Parathyroid adenoma (tissue), 2 donors: ENCODE measurements at regions not wholly inside any gene's neighbourhood (a gene's known extent, or its start where the extent isn't known, plus 50 kb on each side); places are given as distances from the start of the nearest gene placed in this dataset.
"Not testable (repeated sequence)": the region's sequence is repeated elsewhere in the genome, so short reads cannot be mapped to it uniquely, and the experiment has no call there.

ENCODE experiments used
- H2AFZ ChIP-seq: fragments of 300-600 bp; sonication (generic); one replicate; pipeline ENCODE4 v1.7.0; 2017; ENCODE audit warnings: antibody characterized with exemption, mild to moderate bottlenecking
- H3K27ac ChIP-seq: fragments of 300-600 bp; sonication (generic); one replicate; pipeline ENCODE4 v1.7.0; 2017
- H3K27me3 ChIP-seq: fragments of 300-600 bp; sonication (generic); one replicate; pipeline ENCODE4 v1.7.0; 2017; ENCODE audit warnings: low read length; ENCODE audit not compliant: control insufficient read depth, insufficient read depth
- H3K36me3 ChIP-seq: fragments of 300-600 bp; sonication (generic); one replicate; pipeline ENCODE4 v1.7.0; 2017; ENCODE audit warnings: low read length; ENCODE audit not compliant: control insufficient read depth, insufficient read depth
- H3K4me1 ChIP-seq: fragments of 300-600 bp; sonication (generic); one replicate; pipeline ENCODE4 v1.7.0; 2017; ENCODE audit warnings: control low read depth
- H3K4me2 ChIP-seq: fragments of 300-600 bp; sonication (generic); one replicate; pipeline ENCODE4 v1.7.0; 2017; ENCODE audit warnings: low read length
- H3K4me3 ChIP-seq: fragments of 300-600 bp; sonication (generic); one replicate; pipeline ENCODE4 v1.7.0; 2017; ENCODE audit warnings: low read depth, low read length
- H3K79me2 ChIP-seq: fragments of 300-600 bp; sonication (generic); one replicate; pipeline ENCODE4 v1.7.0; 2017; ENCODE audit warnings: control low read depth
- H3K9ac ChIP-seq: fragments of 300-600 bp; sonication (generic); one replicate; pipeline ENCODE4 v1.7.0; 2017; ENCODE audit warnings: mild to moderate bottlenecking
- H3K9me3 ChIP-seq: fragments of 300-600 bp; sonication (generic); one replicate; pipeline ENCODE4 v1.7.0; 2017; ENCODE audit warnings: low read length; ENCODE audit not compliant: control insufficient read depth
- CTCF ChIP-seq: fragments of 300-600 bp; sonication (generic); IDR thresholded peaks from one replicate; pipeline ENCODE4 v1.7.0; 2017; ENCODE audit warnings: antibody characterized with exemption, mild to moderate bottlenecking
- donor health status: primary hyperparathyroidism.

- no peaks in the 10 kb centered on the region for H3K79me2 ChIP-seq
- no peak overlapping the region for H3K4me2 ChIP-seq
- H2AFZ ChIP-seq, result no peak overlapping the region
- H3K4me3 ChIP-seq, result no peak overlapping the region
- no peaks in the 10 kb centered on the region for H3K4me1 ChIP-seq
- no peaks in the 10 kb centered on the region for H3K36me3 ChIP-seq
- no peak overlapping the region for H3K9ac ChIP-seq
- no peaks in the 10 kb centered on the region for H3K9me3 ChIP-seq
- H3K27ac ChIP-seq, result no peak overlapping the region
- no peak for TF ChIP-seq CTCF
- no peaks in the 10 kb centered on the region for H3K27me3 ChIP-seq
Observed at GRCh38 chr4:116244771-116245170, 840.6 kb downstream of the TRAM1L1 start.

DNA sequence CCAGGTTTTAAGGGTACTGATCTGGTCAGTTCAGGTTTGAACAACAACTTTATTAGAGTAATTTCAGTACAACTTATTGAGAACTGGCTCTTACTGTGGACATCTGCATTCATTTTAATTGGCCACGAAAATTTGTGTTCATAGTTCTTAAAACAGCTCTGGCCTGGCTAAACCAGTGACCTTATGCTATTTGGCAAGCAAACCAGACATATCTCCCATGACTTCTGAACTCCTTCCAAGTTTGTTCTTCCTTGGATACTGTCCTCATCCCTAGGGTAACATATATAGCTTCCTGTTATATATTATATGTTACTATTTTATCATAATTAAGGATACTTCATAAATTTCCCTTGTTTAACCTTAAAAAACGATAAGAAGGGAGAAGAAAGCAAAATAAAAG lies 841.9 kb downstream of the TRAM1L1 start:
- TF ChIP-seq CTCF, result no peak
- H3K4me2 ChIP-seq, result no peak overlapping the region
- no peaks in the 10 kb centered on the region for H3K4me1 ChIP-seq
- no peaks in the 10 kb centered on the region for H3K9me3 ChIP-seq
- H3K4me3 ChIP-seq, result no peak overlapping the region
- H3K9ac ChIP-seq, result no peak overlapping the region
- H3K36me3 ChIP-seq, result no peaks in the 10 kb centered on the region
- no peaks in the 10 kb centered on the region for H3K79me2 ChIP-seq
- H3K27ac ChIP-seq, result no peak overlapping the region
- no peaks in the 10 kb centered on the region for H3K27me3 ChIP-seq
- no peak overlapping the region for H2AFZ ChIP-seq

- Histone ChIP-seq H3K79me2 (no peaks in the 10 kb centered on the region), H3K27ac (no peak overlapping the region), H2AFZ (no peak overlapping the region), H3K4me1 (no peaks in the 10 kb centered on the region), H3K36me3 (no peaks in the 10 kb centered on the region), H3K4me3 (no peak overlapping the region), H3K27me3 (no peaks in the 10 kb centered on the region), H3K9ac (no peak overlapping the region), H3K4me2 (no peak overlapping the region), H3K9me3 (no peaks in the 10 kb centered on the region)
- TF ChIP-seq CTCF, result no peak
Observed at GRCh38 chr4:116233971-116234370, 851.4 kb downstream of the TRAM1L1 start.

GRCh38 chr4:116231999-116232398 lies 853.4 kb downstream of the TRAM1L1 start:
- H3K27ac ChIP-seq, H3K9ac ChIP-seq, H2AFZ ChIP-seq, H3K9me3 ChIP-seq, H3K4me1 ChIP-seq, H3K4me2 ChIP-seq, H3K27me3 ChIP-seq, H3K36me3 ChIP-seq, H3K4me3 ChIP-seq, H3K79me2 ChIP-seq: not testable (repeated sequence)

- H3K36me3 ChIP-seq, result no peaks in the 10 kb centered on the region
Observed at GRCh38 chr4:116229420-116229819, 856.0 kb downstream of the TRAM1L1 start.

More at GRCh38 chr4:116229420-116229819, 856.0 kb downstream of the TRAM1L1 start:
- Histone ChIP-seq H3K4me3 (no peak overlapping the region), H3K79me2 (no peaks in the 10 kb centered on the region), H3K27me3 (no peaks in the 10 kb centered on the region), H2AFZ (no peak overlapping the region), H3K27ac (no peak overlapping the region), H3K4me1 (no peaks in the 10 kb centered on the region), H3K9ac (no peak overlapping the region), H3K4me2 (no peak overlapping the region), H3K9me3 (no peaks in the 10 kb centered on the region)
- no peak for TF ChIP-seq CTCF
